Prostate gland (tissue), 2 donors: ENCODE measurements at regions not wholly inside any gene's neighbourhood (a gene's known extent, or its start where the extent isn't known, plus 50 kb on each side); places are given as distances from the start of the nearest gene placed in this dataset.

ENCODE experiments used
- POLR2A ChIP-seq: fragments of 450-650 bp; IDR thresholded peaks from one replicate; pipeline ENCODE4 v1.6.1; 2016; ENCODE audit warnings: antibody characterized with exemption, mild to moderate bottlenecking
- POLR2AphosphoS5 ChIP-seq: sonication (generic); formaldehyde crosslinking; IDR thresholded peaks from one replicate; pipeline ENCODE4 v1.6.1; 2017; ENCODE audit warnings: antibody characterized with exemption
- TF ChIP-seq, protein P1 (sequence below), 4 experiments: fragments of 200-600 bp in 2 of 4; fragments of 450-650 bp in 2 of 4; sonication (generic) in 2 of 4; IDR thresholded peaks; 1 replicate in 3 of 4; 2 replicates in 1 of 4; pipeline ENCODE4 v1.5.1; 2016 to 2019; ENCODE audit warnings: antibody characterized with exemption in 4 of 4, mild to moderate bottlenecking in 2 of 4, moderate library complexity in 2 of 4

DNA sequence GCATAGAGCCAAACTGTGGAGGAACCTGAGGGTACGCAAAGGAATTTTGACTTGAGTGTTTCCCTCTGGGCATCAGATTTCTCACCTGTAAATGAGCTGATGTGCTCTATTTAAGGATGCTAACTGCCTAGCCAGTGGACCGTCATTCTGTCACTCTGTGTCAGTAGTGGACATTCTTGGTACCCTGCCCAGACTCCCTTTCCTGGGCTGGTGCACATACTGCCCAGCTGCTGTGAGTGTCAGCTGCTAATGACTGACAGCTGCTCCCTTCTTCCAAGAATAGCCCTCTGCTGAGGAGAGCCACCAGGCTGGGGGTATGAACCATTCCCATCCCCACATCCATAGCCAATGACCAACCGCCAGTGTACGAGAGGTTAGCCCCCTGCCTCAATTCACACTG is 193.1 kb upstream of the DAB1 start:
- TF ChIP-seq, protein P1, sequence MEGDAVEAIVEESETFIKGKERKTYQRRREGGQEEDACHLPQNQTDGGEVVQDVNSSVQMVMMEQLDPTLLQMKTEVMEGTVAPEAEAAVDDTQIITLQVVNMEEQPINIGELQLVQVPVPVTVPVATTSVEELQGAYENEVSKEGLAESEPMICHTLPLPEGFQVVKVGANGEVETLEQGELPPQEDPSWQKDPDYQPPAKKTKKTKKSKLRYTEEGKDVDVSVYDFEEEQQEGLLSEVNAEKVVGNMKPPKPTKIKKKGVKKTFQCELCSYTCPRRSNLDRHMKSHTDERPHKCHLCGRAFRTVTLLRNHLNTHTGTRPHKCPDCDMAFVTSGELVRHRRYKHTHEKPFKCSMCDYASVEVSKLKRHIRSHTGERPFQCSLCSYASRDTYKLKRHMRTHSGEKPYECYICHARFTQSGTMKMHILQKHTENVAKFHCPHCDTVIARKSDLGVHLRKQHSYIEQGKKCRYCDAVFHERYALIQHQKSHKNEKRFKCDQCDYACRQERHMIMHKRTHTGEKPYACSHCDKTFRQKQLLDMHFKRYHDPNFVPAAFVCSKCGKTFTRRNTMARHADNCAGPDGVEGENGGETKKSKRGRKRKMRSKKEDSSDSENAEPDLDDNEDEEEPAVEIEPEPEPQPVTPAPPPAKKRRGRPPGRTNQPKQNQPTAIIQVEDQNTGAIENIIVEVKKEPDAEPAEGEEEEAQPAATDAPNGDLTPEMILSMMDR (IDR thresholded peaks at IDR 0.05) = no peak
- TF ChIP-seq POLR2AphosphoS5 (no peak), POLR2A (no peak)
